ENCODE measurements at regions not wholly inside any gene's neighbourhood (a gene's known extent, or its start where the extent isn't known, plus 50 kb on each side); places are given as distances from the start of the nearest gene placed in this dataset.
A peak's percentile ranks its signal among the peaks of the same experiment; 100 is the strongest.

GRCh38 chr2:204078003-204078698 is 141.6 kb downstream of the ICOS start:
- ATAC-seq, result no peak
- TF ChIP-seq MAFK (IDR thresholded peaks at IDR 0.05; ENCODE audit: partially characterized antibody) (peak; percentile 18), RARB (CRISPR knock-in tag; IDR thresholded peaks at IDR 0.05) (no peak)
- POLR2A ChIA-PET, result no interaction called here
- no peaks in the 10 kb centered on the region for H3K4me1 ChIP-seq
- H3K9me3 ChIP-seq, result 0 out of 3 replicates have a peak, but pooled peaks cover 7% of the 10 kb centered on the region
- CTCF ChIA-PET, result interaction anchor here (0.6 to 1.6 kb wide), 3 partner anchors 16 to 30 kb away, joined by 3 read pairs; no protein-coding TSS in a partner anchor
- H3K27ac ChIP-seq, result no peak overlapping the region
- FAIRE-seq, result no peak
- 11% methylated on average over 4 of the region's 4 CpGs for WGBS (ENCODE audit: missing lambda C conversion rate)
- H3K4me2 ChIP-seq, result no peak overlapping the region
- H3K4me3 ChIP-seq, result no peak overlapping the region
- no peak for DNase-seq (ENCODE audit: low read depth in 1 of 2, low spot score in 1 of 2)

GRCh38 chr2:204081487-204082425 is 145.2 kb downstream of the ICOS start:
- 43% methylated on average over 12 of the region's 12 CpGs for WGBS (ENCODE audit: missing lambda C conversion rate)
- FAIRE-seq (no peak), ATAC-seq (no peak), DNase-seq (ENCODE audit: low read depth in 1 of 2, low spot score in 1 of 2) (no peak)
- ChIA-PET POLR2A (no interaction called here), CTCF (no interaction called here)
- Histone ChIP-seq H3K27ac (no peak overlapping the region), H3K9me3 (0 out of 3 replicates have a peak, but pooled peaks cover 7% of the 10 kb centered on the region), H3K4me1 (no peaks in the 10 kb centered on the region), H3K4me3 (no peak overlapping the region), H3K4me2 (no peak overlapping the region)
- TF ChIP-seq RFX5 (IDR thresholded peaks at IDR 0.05) (no peak), RAD21 (conservative IDR thresholded peaks at IDR 0.05 in 1 of 2, IDR thresholded peaks at IDR 0.05 in 1 of 2) (no peak), JUNB (IDR thresholded peaks at IDR 0.05) (no peak), HEYL (CRISPR knock-in tag; IDR thresholded peaks at IDR 0.05) (no peak), MAZ (IDR thresholded peaks at IDR 0.05; ENCODE audit: borderline replicate concordance, low read depth, low read length) (no peak), HOXB5 (CRISPR knock-in tag; IDR thresholded peaks at IDR 0.05) (no peak)

DNA sequence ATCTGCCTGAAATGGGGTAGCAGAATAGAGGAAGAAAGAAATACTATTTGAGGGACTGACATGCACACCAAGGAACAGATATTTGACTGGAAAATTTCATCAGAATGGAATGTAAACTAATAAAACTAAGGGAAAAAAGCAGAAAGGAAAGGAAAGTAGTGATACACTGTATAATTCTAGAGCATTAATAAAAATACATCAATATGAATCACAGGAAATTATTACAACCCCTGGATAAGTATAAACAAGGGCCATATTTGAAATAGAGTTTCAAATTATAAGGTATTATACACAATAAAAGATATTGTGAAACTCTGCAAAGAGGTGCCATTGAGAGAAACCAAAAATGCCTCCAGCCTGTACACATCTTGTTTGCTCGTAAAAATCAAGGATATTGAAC is 149.6 kb downstream of the ICOS start:
- no peak for DNase-seq (ENCODE audit: low read depth in 1 of 2, low spot score in 1 of 2)
- Histone ChIP-seq H3K4me2 (no peak overlapping the region), H3K27ac (no peak overlapping the region), H3K4me1 (no peaks in the 10 kb centered on the region), H3K9me3 (no peaks in the 10 kb centered on the region), H3K4me3 (no peak overlapping the region)
- ATAC-seq, result no peak
- CTCF ChIA-PET, result no interaction called here
- no peak for FAIRE-seq
- POLR2A ChIA-PET, result no interaction called here
- 0% methylated on average over 1 of the region's 1 CpG for WGBS (ENCODE audit: missing lambda C conversion rate)
- TF ChIP-seq BHLHE40 (IDR thresholded peaks at IDR 0.05; ENCODE audit: low read depth, low read length) (no peak), TFCP2L1 (CRISPR knock-in tag; IDR thresholded peaks at IDR 0.05) (no peak), FOXS1 (CRISPR knock-in tag; IDR thresholded peaks at IDR 0.05) (no peak), NR3C1 (IDR thresholded peaks at IDR 0.05) (no peak), JUN (IDR thresholded peaks at IDR 0.05) (no peak), MYC (IDR thresholded peaks at IDR 0.05; ENCODE audit: borderline replicate concordance, low read length) (no peak), HOXB5 (CRISPR knock-in tag; IDR thresholded peaks at IDR 0.05) (no peak), TP53 (CRISPR knock-in tag; IDR thresholded peaks at IDR 0.05) (no peak), ZFP36 (IDR thresholded peaks at IDR 0.05; ENCODE audit: borderline replicate concordance, partially characterized antibody) (no peak), GATA3 (IDR thresholded peaks at IDR 0.05; ENCODE audit: borderline replicate concordance) (no peak)
- TF ChIP-seq, protein P1, sequence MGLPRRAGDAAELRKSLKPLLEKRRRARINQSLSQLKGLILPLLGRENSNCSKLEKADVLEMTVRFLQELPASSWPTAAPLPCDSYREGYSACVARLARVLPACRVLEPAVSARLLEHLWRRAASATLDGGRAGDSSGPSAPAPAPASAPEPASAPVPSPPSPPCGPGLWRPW (IDR thresholded peaks at IDR 0.05), result no peak

DNA sequence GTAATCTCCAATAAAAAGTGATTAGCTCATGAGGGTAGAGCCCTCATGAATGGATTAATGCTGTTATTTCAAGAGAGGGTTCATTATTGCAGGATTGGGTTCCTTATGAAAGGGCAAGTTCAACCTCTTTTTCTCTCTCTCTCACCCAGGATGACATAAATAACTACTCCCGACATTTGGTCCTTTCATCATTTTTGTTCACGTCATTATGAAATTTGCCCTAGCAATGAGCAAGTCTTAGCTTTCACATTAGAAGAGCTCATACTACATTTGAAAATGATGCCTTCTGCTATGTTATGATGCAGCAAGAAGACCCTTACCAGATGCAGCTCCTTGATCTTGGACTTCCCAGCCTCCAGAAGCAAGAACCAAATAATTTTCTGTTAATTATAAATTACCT is 152.5 kb downstream of the ICOS start:
- CTCF ChIA-PET, result no interaction called here
- TF ChIP-seq, protein P2, sequence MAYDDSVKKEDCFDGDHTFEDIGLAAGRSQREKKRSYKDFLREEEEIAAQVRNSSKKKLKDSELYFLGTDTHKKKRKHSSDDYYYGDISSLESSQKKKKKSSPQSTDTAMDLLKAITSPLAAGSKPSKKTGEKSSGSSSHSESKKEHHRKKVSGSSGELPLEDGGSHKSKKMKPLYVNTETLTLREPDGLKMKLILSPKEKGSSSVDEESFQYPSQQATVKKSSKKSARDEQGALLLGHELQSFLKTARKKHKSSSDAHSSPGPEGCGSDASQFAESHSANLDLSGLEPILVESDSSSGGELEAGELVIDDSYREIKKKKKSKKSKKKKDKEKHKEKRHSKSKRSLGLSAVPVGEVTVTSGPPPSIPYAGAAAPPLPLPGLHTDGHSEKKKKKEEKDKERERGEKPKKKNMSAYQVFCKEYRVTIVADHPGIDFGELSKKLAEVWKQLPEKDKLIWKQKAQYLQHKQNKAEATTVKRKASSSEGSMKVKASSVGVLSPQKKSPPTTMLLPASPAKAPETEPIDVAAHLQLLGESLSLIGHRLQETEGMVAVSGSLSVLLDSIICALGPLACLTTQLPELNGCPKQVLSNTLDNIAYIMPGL (CRISPR knock-in tag; IDR thresholded peaks at IDR 0.05; ENCODE audit: borderline replicate concordance), result no peak
- TF ChIP-seq HOXB5 (CRISPR knock-in tag; IDR thresholded peaks at IDR 0.05) (no peak), PHF8 (IDR thresholded peaks at IDR 0.05; ENCODE audit: borderline replicate concordance, low read depth) (no peak), RAD21 (conservative IDR thresholded peaks at IDR 0.05 in 1 of 2, IDR thresholded peaks at IDR 0.05 in 1 of 2) (no peak), HOXB13 (CRISPR knock-in tag; IDR thresholded peaks at IDR 0.05; ENCODE audit: low read depth) (no peak), ATOH8 (CRISPR knock-in tag; IDR thresholded peaks at IDR 0.05; ENCODE audit: low read depth) (no peak)
- no peak for FAIRE-seq
- ATAC-seq, result no peak
- 47% methylated on average over 2 of the region's 2 CpGs for WGBS (ENCODE audit: missing lambda C conversion rate)
- no peak for DNase-seq (ENCODE audit: low read depth in 1 of 2, low spot score in 1 of 2)
- peaks cover 5% of the 10 kb centered on the region; the same call in 2 of the 3 replicates for H3K9me3 ChIP-seq
- H3K4me3 ChIP-seq, result no peak overlapping the region
- POLR2A ChIA-PET, result no interaction called here
- no peak overlapping the region for H3K4me2 ChIP-seq
- H3K4me1 ChIP-seq, result no peaks in the 10 kb centered on the region
- no peak overlapping the region for H3K27ac ChIP-seq
